ENCODE measurements at regions not wholly inside any gene's neighbourhood (a gene's known extent, or its start where the extent isn't known, plus 50 kb on each side); places are given as distances from the start of the nearest gene placed in this dataset.

DNA sequence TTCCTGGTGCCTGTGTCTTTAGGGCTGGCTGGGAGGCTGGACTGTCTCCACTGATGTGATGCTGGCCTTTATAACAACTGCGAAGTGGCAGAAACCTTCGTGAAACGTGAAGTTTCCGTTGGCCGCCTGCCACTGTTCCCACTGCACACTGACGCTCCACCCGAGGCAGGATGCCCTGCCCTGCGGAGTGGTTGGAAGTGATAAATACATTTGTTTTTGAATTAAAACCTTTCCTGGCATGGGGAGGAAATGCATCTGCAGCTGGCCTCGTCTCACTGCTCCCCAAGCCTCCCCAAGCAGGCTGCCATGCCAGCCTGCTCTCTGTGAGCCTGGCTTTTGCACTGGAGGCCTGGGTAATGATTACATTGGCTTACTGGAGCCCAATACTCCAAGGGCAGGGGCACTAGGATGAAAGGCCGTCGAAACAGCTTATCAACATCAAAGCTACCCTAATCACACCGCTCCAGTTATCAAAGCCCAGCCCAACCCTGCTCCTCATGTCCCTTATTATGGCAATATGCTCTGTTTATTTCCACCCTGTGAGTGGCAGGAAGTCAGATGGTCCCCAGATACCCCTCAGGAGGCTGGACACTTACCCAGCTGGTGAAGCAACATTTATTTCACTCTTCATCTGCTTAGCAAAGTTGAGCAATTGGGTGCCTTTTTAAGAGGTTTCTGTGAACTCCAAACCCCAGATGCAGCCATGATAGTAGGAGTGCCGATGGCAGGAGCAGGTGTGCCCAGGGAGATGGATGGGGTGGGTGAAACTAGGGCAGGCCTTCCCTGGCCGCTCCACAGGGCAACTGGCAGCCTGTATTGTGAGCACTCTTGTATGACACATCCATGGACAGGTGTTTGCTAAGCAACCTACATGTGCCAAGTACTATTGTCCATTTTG lies 97.4 kb upstream of the ITGA6 start:
- H3F3A ChIP-seq (ENCODE audit: low read depth), result no peaks in the 10 kb centered on the region
- no peak overlapping the region for H3K27ac ChIP-seq
- peaks cover 10% of the 10 kb centered on the region for H3K4me1 Mint-ChIP-seq
- H3K9ac ChIP-seq, result no peak overlapping the region
- no peaks in the 10 kb centered on the region for H3K79me2 ChIP-seq (ENCODE audit: low read depth)
- H2AFZ ChIP-seq (replicated peaks), result no peak overlapping the region
- TF ChIP-seq EZH2phosphoT487 (IDR thresholded peaks at IDR 0.05), result no peak
- no peak for DNase-seq (ENCODE audit: low spot score)
- H3K36me3 ChIP-seq, result no peaks in the 10 kb centered on the region
- H3K27me3 Mint-ChIP-seq (ENCODE audit: insufficient read depth, low read depth), result peaks cover 6% of the 10 kb centered on the region
- H3K4me1 ChIP-seq, result no peaks in the 10 kb centered on the region
- no peak overlapping the region for H3K4me2 ChIP-seq
- no peaks in the 10 kb centered on the region for H3K27me3 ChIP-seq
- no peaks in the 10 kb centered on the region for H3K9me3 ChIP-seq (ENCODE audit: low read depth)
- peak overlapping the region; percentile 61 for H3K27ac Mint-ChIP-seq
- no peak overlapping the region for H3K4me3 Mint-ChIP-seq
- H3K9me3 Mint-ChIP-seq, result no peaks in the 10 kb centered on the region
- no peaks in the 10 kb centered on the region for H4K20me1 ChIP-seq (ENCODE audit: low read depth)
- H3K36me3 Mint-ChIP-seq, result no peaks in the 10 kb centered on the region
- no peak overlapping the region for H3K4me3 ChIP-seq

DNA sequence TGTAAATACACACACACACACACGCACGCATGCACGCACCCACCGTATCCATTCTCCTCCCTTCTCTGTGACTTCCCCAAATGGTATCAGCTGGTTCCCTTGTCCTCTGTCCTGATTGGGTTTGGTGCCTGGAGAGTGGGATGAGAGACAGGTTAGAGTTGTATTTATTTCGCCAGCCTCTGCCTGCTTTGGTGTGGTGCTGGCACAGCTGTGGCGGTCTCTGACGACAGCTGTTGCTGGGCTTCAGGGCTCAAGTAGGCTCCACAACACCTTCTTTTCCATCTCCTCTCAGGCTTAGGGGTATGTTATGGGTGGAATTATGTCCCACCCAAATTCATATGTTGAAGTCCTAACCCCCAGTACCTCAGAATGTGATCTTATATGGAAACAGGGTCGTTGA lies 94.9 kb upstream of the ITGA6 start:
- H3K27me3 Mint-ChIP-seq (ENCODE audit: insufficient read depth, low read depth), result no peaks in the 10 kb centered on the region
- H3K27ac Mint-ChIP-seq, result no peak overlapping the region
- Histone ChIP-seq H3K4me2 (no peak overlapping the region), H3K27me3 (no peaks in the 10 kb centered on the region), H3K27ac (no peak overlapping the region), H3K9ac (no peak overlapping the region), H3K36me3 (no peaks in the 10 kb centered on the region), H2AFZ (replicated peaks) (no peak overlapping the region), H3K79me2 (ENCODE audit: low read depth) (no peaks in the 10 kb centered on the region), H3K4me1 (no peaks in the 10 kb centered on the region), H3F3A (ENCODE audit: low read depth) (no peaks in the 10 kb centered on the region), H3K4me3 (no peak overlapping the region), H3K9me3 (ENCODE audit: low read depth) (no peaks in the 10 kb centered on the region), H4K20me1 (ENCODE audit: low read depth) (no peaks in the 10 kb centered on the region)
- no peak for DNase-seq (ENCODE audit: low spot score)
- H3K9me3 Mint-ChIP-seq, result no peaks in the 10 kb centered on the region
- TF ChIP-seq EZH2phosphoT487 (IDR thresholded peaks at IDR 0.05), result no peak
- H3K4me3 Mint-ChIP-seq, result no peak overlapping the region
- no peaks in the 10 kb centered on the region for H3K36me3 Mint-ChIP-seq
- H3K4me1 Mint-ChIP-seq, result peaks cover 10% of the 10 kb centered on the region

DNA sequence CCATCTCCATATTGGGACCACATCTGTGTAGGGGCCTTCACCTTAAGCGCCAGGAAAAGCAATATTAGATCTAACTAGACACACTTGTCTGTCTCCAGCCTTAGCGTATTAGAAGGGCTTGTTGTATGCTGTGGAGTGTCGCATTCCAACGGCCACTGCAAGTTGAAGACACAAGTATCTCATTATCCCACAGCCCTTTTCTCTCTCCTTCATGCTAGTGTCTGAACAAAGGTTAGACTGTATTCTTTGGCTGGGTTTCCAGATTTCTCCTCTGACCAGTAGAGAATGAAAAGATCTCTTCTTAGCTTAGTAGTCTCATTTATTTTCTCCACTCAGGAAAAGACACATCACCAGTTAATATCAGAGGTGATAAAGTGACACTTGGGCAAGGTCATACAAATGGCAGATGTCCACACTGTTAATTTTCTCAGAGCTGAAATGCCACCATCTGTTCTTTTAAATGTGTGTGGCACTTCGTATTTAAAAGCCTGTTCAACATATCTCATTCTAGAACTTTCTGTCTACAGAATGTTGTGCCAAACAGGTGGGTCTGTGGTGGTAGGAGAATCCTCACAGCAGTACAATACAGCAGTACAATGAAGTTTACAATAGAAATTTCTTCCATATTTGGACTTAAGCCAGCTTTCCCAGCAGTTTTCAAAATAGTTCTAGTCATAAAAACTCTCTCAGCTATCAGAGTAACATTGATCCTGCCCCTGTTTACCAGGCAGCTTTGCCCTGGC lies 94.0 kb upstream of the ITGA6 start:
- Histone ChIP-seq H3F3A (ENCODE audit: low read depth) (no peaks in the 10 kb centered on the region), H3K79me2 (ENCODE audit: low read depth) (no peaks in the 10 kb centered on the region), H3K4me1 (no peaks in the 10 kb centered on the region), H2AFZ (replicated peaks) (no peak overlapping the region), H3K9ac (no peak overlapping the region), H3K27me3 (no peaks in the 10 kb centered on the region), H3K4me2 (no peak overlapping the region), H3K36me3 (no peaks in the 10 kb centered on the region), H3K9me3 (ENCODE audit: low read depth) (no peaks in the 10 kb centered on the region), H3K4me3 (no peak overlapping the region), H4K20me1 (ENCODE audit: low read depth) (no peaks in the 10 kb centered on the region), H3K27ac (no peak overlapping the region)
- TF ChIP-seq, protein P1, sequence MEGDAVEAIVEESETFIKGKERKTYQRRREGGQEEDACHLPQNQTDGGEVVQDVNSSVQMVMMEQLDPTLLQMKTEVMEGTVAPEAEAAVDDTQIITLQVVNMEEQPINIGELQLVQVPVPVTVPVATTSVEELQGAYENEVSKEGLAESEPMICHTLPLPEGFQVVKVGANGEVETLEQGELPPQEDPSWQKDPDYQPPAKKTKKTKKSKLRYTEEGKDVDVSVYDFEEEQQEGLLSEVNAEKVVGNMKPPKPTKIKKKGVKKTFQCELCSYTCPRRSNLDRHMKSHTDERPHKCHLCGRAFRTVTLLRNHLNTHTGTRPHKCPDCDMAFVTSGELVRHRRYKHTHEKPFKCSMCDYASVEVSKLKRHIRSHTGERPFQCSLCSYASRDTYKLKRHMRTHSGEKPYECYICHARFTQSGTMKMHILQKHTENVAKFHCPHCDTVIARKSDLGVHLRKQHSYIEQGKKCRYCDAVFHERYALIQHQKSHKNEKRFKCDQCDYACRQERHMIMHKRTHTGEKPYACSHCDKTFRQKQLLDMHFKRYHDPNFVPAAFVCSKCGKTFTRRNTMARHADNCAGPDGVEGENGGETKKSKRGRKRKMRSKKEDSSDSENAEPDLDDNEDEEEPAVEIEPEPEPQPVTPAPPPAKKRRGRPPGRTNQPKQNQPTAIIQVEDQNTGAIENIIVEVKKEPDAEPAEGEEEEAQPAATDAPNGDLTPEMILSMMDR (IDR thresholded peaks at IDR 0.05), result no peak
- TF ChIP-seq EZH2 (IDR thresholded peaks at IDR 0.05) (no peak), EZH2phosphoT487 (IDR thresholded peaks at IDR 0.05) (no peak)
- Mint-ChIP-seq H3K4me3 (no peak overlapping the region), H3K27me3 (ENCODE audit: insufficient read depth, low read depth) (no peaks in the 10 kb centered on the region), H3K36me3 (no peaks in the 10 kb centered on the region), H3K9me3 (no peaks in the 10 kb centered on the region), H3K4me1 (peaks cover 10% of the 10 kb centered on the region), H3K27ac (no peak overlapping the region)
- no peak for DNase-seq (ENCODE audit: low spot score)

DNA sequence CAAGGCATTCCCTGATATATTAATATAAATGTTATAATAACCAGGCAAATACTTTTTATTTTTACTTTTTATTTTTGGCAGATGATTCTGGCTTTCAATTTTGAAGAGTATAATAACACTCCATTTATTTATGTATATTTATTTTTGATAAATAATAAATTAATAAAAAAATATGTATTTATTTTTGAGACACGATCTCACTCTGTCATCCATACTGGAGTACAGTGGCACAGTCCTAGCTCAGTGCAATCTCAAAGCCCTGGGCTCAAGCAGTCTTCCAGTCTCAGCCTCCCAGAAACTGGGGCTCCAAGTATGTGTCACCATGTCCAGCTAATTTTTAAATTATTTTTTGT lies 93.4 kb upstream of the ITGA6 start:
- Mint-ChIP-seq H3K27me3 (ENCODE audit: insufficient read depth, low read depth) (no peaks in the 10 kb centered on the region), H3K9me3 (no peaks in the 10 kb centered on the region), H3K4me3 (no peak overlapping the region), H3K27ac (no peak overlapping the region), H3K36me3 (no peaks in the 10 kb centered on the region), H3K4me1 (peaks cover 13% of the 10 kb centered on the region)
- Histone ChIP-seq H3K79me2 (ENCODE audit: low read depth) (no peaks in the 10 kb centered on the region), H3K4me1 (no peaks in the 10 kb centered on the region), H3K27me3 (no peaks in the 10 kb centered on the region), H3K4me3 (no peak overlapping the region), H3K9ac (no peak overlapping the region), H2AFZ (replicated peaks) (no peak overlapping the region), H3K4me2 (no peak overlapping the region), H3K36me3 (no peaks in the 10 kb centered on the region), H4K20me1 (ENCODE audit: low read depth) (no peaks in the 10 kb centered on the region), H3K9me3 (ENCODE audit: low read depth) (no peaks in the 10 kb centered on the region), H3K27ac (no peak overlapping the region), H3F3A (ENCODE audit: low read depth) (no peaks in the 10 kb centered on the region)
- no peak for TF ChIP-seq EZH2phosphoT487 (IDR thresholded peaks at IDR 0.05)
- no peak for TF ChIP-seq EZH2 (IDR thresholded peaks at IDR 0.05)
- TF ChIP-seq, protein P1 (IDR thresholded peaks at IDR 0.05), result no peak
- no peak for DNase-seq (ENCODE audit: low spot score)

Data from neural progenitor cell (in vitro differentiated cells).